ENCODE measurements at regions not wholly inside any gene's neighbourhood (a gene's known extent, or its start where the extent isn't known, plus 50 kb on each side); places are given as distances from the start of the nearest gene placed in this dataset.

- Histone ChIP-seq H3K27ac (ENCODE audit: low read depth, low read length) (no peak overlapping the region), H3K4me2 (ENCODE audit: low read depth, low read length, poor library complexity, severe bottlenecking) (no peak overlapping the region), H4K20me1 (ENCODE audit: low read depth, low read length) (no peaks in the 10 kb centered on the region), H3K27me3 (ENCODE audit: low read length) (no peaks in the 10 kb centered on the region), H3K36me3 (ENCODE audit: low read length) (no peaks in the 10 kb centered on the region), H2AFZ (ENCODE audit: low read depth, low read length, severe bottlenecking) (no peak overlapping the region), H3F3A (ENCODE audit: insufficient read depth) (no peaks in the 10 kb centered on the region), H3K79me2 (ENCODE audit: insufficient read depth, low read length) (no peaks in the 10 kb centered on the region), H3K9ac (ENCODE audit: low read length) (no peak overlapping the region), H3K9me3 (ENCODE audit: insufficient read depth, low read length) (no peaks in the 10 kb centered on the region), H3K4me3 (ENCODE audit: insufficient read depth, low read length, poor library complexity, severe bottlenecking) (no peak overlapping the region), H3K9me2 (replicated peaks; ENCODE audit: insufficient read depth, low read length) (no peaks in the 10 kb centered on the region)
- TF ChIP-seq CTCF (IDR thresholded peaks at IDR 0.05; ENCODE audit: insufficient read depth, low read length, poor library complexity, severe bottlenecking) = no peak
Observed at GRCh38 chr9:7403028-7403389, 396.6 kb downstream of the DMAC1 start.

GRCh38 chr9:7402334-7403027 is 397.1 kb downstream of the DMAC1 start:
- no peak overlapping the region for H3K9ac ChIP-seq (ENCODE audit: low read length)
- no peaks in the 10 kb centered on the region for H3K36me3 ChIP-seq (ENCODE audit: low read length)
- H3K9me2 ChIP-seq (replicated peaks; ENCODE audit: insufficient read depth, low read length) = no peaks in the 10 kb centered on the region
- H3K4me2 ChIP-seq (ENCODE audit: low read depth, low read length, poor library complexity, severe bottlenecking) = no peak overlapping the region
- no peaks in the 10 kb centered on the region for H3K27me3 ChIP-seq (ENCODE audit: low read length)
- H4K20me1 ChIP-seq (ENCODE audit: low read depth, low read length) = no peaks in the 10 kb centered on the region
- no peaks in the 10 kb centered on the region for H3F3A ChIP-seq (ENCODE audit: insufficient read depth)
- no peak overlapping the region for H3K4me3 ChIP-seq (ENCODE audit: insufficient read depth, low read length, poor library complexity, severe bottlenecking)
- TF ChIP-seq EZH2phosphoT487 (conservative IDR thresholded peaks at IDR 0.05; ENCODE audit: low read length) (no peak), CTCF (IDR thresholded peaks at IDR 0.05; ENCODE audit: insufficient read depth, low read length, poor library complexity, severe bottlenecking) (no peak)
- no peak overlapping the region for H2AFZ ChIP-seq (ENCODE audit: low read depth, low read length, severe bottlenecking)
- H3K27ac ChIP-seq (ENCODE audit: low read depth, low read length) = no peak overlapping the region
- no peaks in the 10 kb centered on the region for H3K79me2 ChIP-seq (ENCODE audit: insufficient read depth, low read length)
- H3K9me3 ChIP-seq (ENCODE audit: insufficient read depth, low read length) = no peaks in the 10 kb centered on the region

GRCh38 chr9:7401116-7401515 is 398.5 kb downstream of the DMAC1 start:
- no peaks in the 10 kb centered on the region for H3K9me3 ChIP-seq (ENCODE audit: insufficient read depth, low read length)
- H3K27me3 ChIP-seq (ENCODE audit: low read length) = no peaks in the 10 kb centered on the region

More at GRCh38 chr9:7401116-7401515, 398.5 kb downstream of the DMAC1 start:
- Histone ChIP-seq H3F3A (ENCODE audit: insufficient read depth) (no peaks in the 10 kb centered on the region), H3K27ac (ENCODE audit: low read depth, low read length) (no peak overlapping the region), H3K4me3 (ENCODE audit: insufficient read depth, low read length, poor library complexity, severe bottlenecking) (no peak overlapping the region), H2AFZ (ENCODE audit: low read depth, low read length, severe bottlenecking) (no peak overlapping the region), H3K9me2 (replicated peaks; ENCODE audit: insufficient read depth, low read length) (no peaks in the 10 kb centered on the region; the same call in 1 of the 2 replicates), H4K20me1 (ENCODE audit: low read depth, low read length) (no peaks in the 10 kb centered on the region), H3K4me2 (ENCODE audit: low read depth, low read length, poor library complexity, severe bottlenecking) (no peak overlapping the region), H3K79me2 (ENCODE audit: insufficient read depth, low read length) (no peaks in the 10 kb centered on the region), H3K9ac (ENCODE audit: low read length) (no peak overlapping the region), H3K36me3 (ENCODE audit: low read length) (no peaks in the 10 kb centered on the region)
- TF ChIP-seq CTCF (IDR thresholded peaks at IDR 0.05; ENCODE audit: insufficient read depth, low read length, poor library complexity, severe bottlenecking) (no peak), EZH2phosphoT487 (conservative IDR thresholded peaks at IDR 0.05; ENCODE audit: low read length) (no peak)

Measured in SU-DHL-6 (cell line).